MM.1S (cell line): ENCODE measurements at regions not wholly inside any gene's neighbourhood (a gene's known extent, or its start where the extent isn't known, plus 50 kb on each side); places are given as distances from the start of the nearest gene placed in this dataset.

Source experiments
- DNase-seq: peaks from one replicate; pipeline ENCODE4 v3.0.0-alpha.2; 2015
- H2AFZ ChIP-seq: fragments of 300-600 bp; sonication (generic); 2 replicates; pipeline ENCODE4 v1.6.0; 2016; ENCODE audit warnings: antibody characterized with exemption, low read length
- H3F3A ChIP-seq: fragments of 300-600 bp; sonication (generic); 2 replicates; pipeline ENCODE4 v1.6.1; 2016; ENCODE audit warnings: mild to moderate bottlenecking, antibody characterized with exemption, low read length, moderate library complexity, mixed read lengths; ENCODE audit not compliant: insufficient read depth
- H3K27ac ChIP-seq: fragments of 300-600 bp; sonication (generic); 2 replicates; pipeline ENCODE4 v1.5.1; 2016; ENCODE audit warnings: mild to moderate bottlenecking, low read length
- H3K27me3 ChIP-seq: fragments of 300-600 bp; sonication (generic); replicated peaks from 2 replicates; pipeline ENCODE4 v1.6.0; 2016; ENCODE audit warnings: low read length; ENCODE audit not compliant: insufficient read depth
- H3K36me3 ChIP-seq: fragments of 300-600 bp; sonication (generic); replicated peaks from 2 replicates; pipeline ENCODE4 v1.6.1; 2016; ENCODE audit warnings: mild to moderate bottlenecking, low read length, mixed read lengths; ENCODE audit not compliant: insufficient read depth
- H3K4me1 ChIP-seq: fragments of 300-600 bp; sonication (generic); 2 replicates; pipeline ENCODE4 v1.6.1; 2016; ENCODE audit warnings: low read length, mixed read lengths
- H3K4me2 ChIP-seq: fragments of 300-600 bp; sonication (generic); 2 replicates; pipeline ENCODE4 v1.6.0; 2016; ENCODE audit warnings: low read depth, low read length
- H3K4me3 ChIP-seq: fragments of 300-600 bp; sonication (generic); 2 replicates; pipeline ENCODE4 v1.5.1; 2016; ENCODE audit warnings: low read length, mixed read lengths
- H3K79me2 ChIP-seq: fragments of 300-600 bp; sonication (generic); 2 replicates; pipeline ENCODE4 v1.6.1; 2016; ENCODE audit warnings: mixed run types, low read length, mixed read lengths
- H3K9ac ChIP-seq: fragments of 300-600 bp; sonication (generic); 2 replicates; pipeline ENCODE4 v1.6.1; 2016; ENCODE audit warnings: low read length, mixed read lengths
- H3K9me2 ChIP-seq: fragments of 300-600 bp; sonication (generic); replicated peaks from 2 replicates; pipeline ENCODE4 v1.6.1; 2016; ENCODE audit warnings: mild to moderate bottlenecking, low read length, mixed read lengths; ENCODE audit not compliant: insufficient read depth
- H3K9me3 ChIP-seq: fragments of 300-600 bp; sonication (generic); replicated peaks from 2 replicates; pipeline ENCODE4 v1.6.1; 2016; ENCODE audit warnings: mild to moderate bottlenecking, low read length, mixed read lengths; ENCODE audit not compliant: insufficient read depth
- H4K20me1 ChIP-seq: fragments of 300-600 bp; sonication (generic); 2 replicates; pipeline ENCODE4 v1.6.1; 2016; ENCODE audit warnings: mild to moderate bottlenecking, low read length, moderate library complexity, mixed read lengths; ENCODE audit not compliant: insufficient read depth
- CTCF ChIP-seq: fragments of 300-600 bp; sonication (generic); IDR thresholded peaks from 2 replicates; pipeline ENCODE4 v1.5.1; 2016; ENCODE audit warnings: antibody characterized with exemption, low read length, mixed read lengths
- EZH2 ChIP-seq: fragments of 300-600 bp; sonication (generic); optimal IDR thresholded peaks from 2 replicates; pipeline ENCODE3; 2017; ENCODE audit warnings: low read depth, mild to moderate bottlenecking, antibody characterized with exemption, low read length, mixed read lengths
- EZH2phosphoT487 ChIP-seq: fragments of 300-600 bp; sonication (generic); IDR thresholded peaks from 2 replicates; pipeline ENCODE4 v1.6.1; 2018; ENCODE audit warnings: antibody characterized with exemption, low read length

- no peak for DNase-seq
- no peak overlapping the region for H3K4me2 ChIP-seq
- no peak overlapping the region for H2AFZ ChIP-seq
- H3K9me3 ChIP-seq, result no peaks in the 10 kb centered on the region
- no peak overlapping the region for H3K9ac ChIP-seq
- no peaks in the 10 kb centered on the region for H3K27me3 ChIP-seq
- no peaks in the 10 kb centered on the region for H4K20me1 ChIP-seq
- H3F3A ChIP-seq, result no peaks in the 10 kb centered on the region
- H3K4me1 ChIP-seq, result no peaks in the 10 kb centered on the region
- H3K79me2 ChIP-seq, result no peaks in the 10 kb centered on the region
- no peak for TF ChIP-seq EZH2
- no peak for TF ChIP-seq EZH2phosphoT487
- TF ChIP-seq CTCF, result no peak
- no peaks in the 10 kb centered on the region for H3K36me3 ChIP-seq
- H3K9me2 ChIP-seq, result no peaks in the 10 kb centered on the region
- no peak overlapping the region for H3K4me3 ChIP-seq
- no peak overlapping the region for H3K27ac ChIP-seq
Measured at GRCh38 chr7:34245246-34245645, 339.9 kb downstream of the BMPER start.

- no peak for DNase-seq
Measured at GRCh38 chr7:34247468-34247867, 342.1 kb downstream of the BMPER start.

GRCh38 chr7:34249192-34249591, 343.9 kb downstream of the BMPER start:
- Histone ChIP-seq H3K9me2 (no peaks in the 10 kb centered on the region), H3F3A (no peaks in the 10 kb centered on the region), H4K20me1 (no peaks in the 10 kb centered on the region)

More at GRCh38 chr7:34247468-34247867, 342.1 kb downstream of the BMPER start:
- H3K27ac ChIP-seq, result no peak overlapping the region
- H3K27me3 ChIP-seq, result no peaks in the 10 kb centered on the region
- H4K20me1 ChIP-seq, result no peaks in the 10 kb centered on the region
- no peaks in the 10 kb centered on the region for H3K9me3 ChIP-seq
- TF ChIP-seq EZH2phosphoT487 (no peak), CTCF (no peak), EZH2 (no peak)
- H3K79me2 ChIP-seq, result no peaks in the 10 kb centered on the region
- no peak overlapping the region for H3K4me2 ChIP-seq
- no peaks in the 10 kb centered on the region for H3K4me1 ChIP-seq
- no peak overlapping the region for H2AFZ ChIP-seq
- no peak overlapping the region for H3K9ac ChIP-seq
- no peak overlapping the region for H3K4me3 ChIP-seq
- no peaks in the 10 kb centered on the region for H3K9me2 ChIP-seq
- H3K36me3 ChIP-seq, result no peaks in the 10 kb centered on the region
- no peaks in the 10 kb centered on the region for H3F3A ChIP-seq

More at GRCh38 chr7:34249192-34249591, 343.9 kb downstream of the BMPER start:
- H3K9ac ChIP-seq, result no peak overlapping the region
- H3K9me3 ChIP-seq, result no peaks in the 10 kb centered on the region
- no peak for TF ChIP-seq EZH2
- no peak for TF ChIP-seq EZH2phosphoT487
- TF ChIP-seq CTCF, result no peak
- H3K4me2 ChIP-seq, result no peak overlapping the region
- H2AFZ ChIP-seq, result no peak overlapping the region
- H3K4me1 ChIP-seq, result no peaks in the 10 kb centered on the region
- H3K4me3 ChIP-seq, result no peak overlapping the region
- no peak for DNase-seq
- no peaks in the 10 kb centered on the region for H3K79me2 ChIP-seq
- no peaks in the 10 kb centered on the region for H3K27me3 ChIP-seq
- H3K27ac ChIP-seq, result no peak overlapping the region
- H3K36me3 ChIP-seq, result no peaks in the 10 kb centered on the region
